ENCODE measurements at regions not wholly inside any gene's neighbourhood (a gene's known extent, or its start where the extent isn't known, plus 50 kb on each side); places are given as distances from the start of the nearest gene placed in this dataset.
"Not testable (repeated sequence)": the region's sequence is repeated elsewhere in the genome, so short reads cannot be mapped to it uniquely, and the experiment has no call there.

DNA sequence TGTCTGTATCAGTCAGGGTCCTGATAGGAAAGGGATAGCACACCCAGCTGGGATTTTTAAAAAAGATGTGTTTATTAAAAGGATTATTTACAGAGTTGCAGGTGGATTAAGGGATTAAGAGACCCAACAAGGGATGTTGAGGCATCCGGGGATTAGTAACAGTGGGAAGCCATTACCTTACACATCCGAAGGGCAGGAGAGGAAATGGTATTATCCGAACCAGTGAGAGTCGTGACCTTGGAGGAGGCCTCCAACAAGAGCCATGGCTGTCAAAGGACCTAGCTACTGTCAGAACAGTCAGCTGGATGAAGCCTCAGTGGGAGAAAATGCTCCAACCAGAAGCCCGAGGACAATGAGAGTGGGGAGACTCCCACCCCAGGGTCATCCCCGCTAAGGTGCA lies 146.3 kb upstream of the KRAS start:
- H3K36me3 ChIP-seq = no peaks in the 10 kb centered on the region
- H3K9me3 ChIP-seq = no peaks in the 10 kb centered on the region
- DNase-seq = no peak
- TF ChIP-seq, protein P1, sequence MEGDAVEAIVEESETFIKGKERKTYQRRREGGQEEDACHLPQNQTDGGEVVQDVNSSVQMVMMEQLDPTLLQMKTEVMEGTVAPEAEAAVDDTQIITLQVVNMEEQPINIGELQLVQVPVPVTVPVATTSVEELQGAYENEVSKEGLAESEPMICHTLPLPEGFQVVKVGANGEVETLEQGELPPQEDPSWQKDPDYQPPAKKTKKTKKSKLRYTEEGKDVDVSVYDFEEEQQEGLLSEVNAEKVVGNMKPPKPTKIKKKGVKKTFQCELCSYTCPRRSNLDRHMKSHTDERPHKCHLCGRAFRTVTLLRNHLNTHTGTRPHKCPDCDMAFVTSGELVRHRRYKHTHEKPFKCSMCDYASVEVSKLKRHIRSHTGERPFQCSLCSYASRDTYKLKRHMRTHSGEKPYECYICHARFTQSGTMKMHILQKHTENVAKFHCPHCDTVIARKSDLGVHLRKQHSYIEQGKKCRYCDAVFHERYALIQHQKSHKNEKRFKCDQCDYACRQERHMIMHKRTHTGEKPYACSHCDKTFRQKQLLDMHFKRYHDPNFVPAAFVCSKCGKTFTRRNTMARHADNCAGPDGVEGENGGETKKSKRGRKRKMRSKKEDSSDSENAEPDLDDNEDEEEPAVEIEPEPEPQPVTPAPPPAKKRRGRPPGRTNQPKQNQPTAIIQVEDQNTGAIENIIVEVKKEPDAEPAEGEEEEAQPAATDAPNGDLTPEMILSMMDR (IDR thresholded peaks at IDR 0.05; ENCODE audit: low read depth, low read length) = no peak
- no peaks in the 10 kb centered on the region for H3K4me1 ChIP-seq
- no peak overlapping the region for H3K4me3 ChIP-seq (ENCODE audit: low read depth, low read length)
- no peaks in the 10 kb centered on the region for H3K27me3 ChIP-seq

GRCh38 chr12:25395227-25395626 lies 144.5 kb upstream of the KRAS start:
- Histone ChIP-seq H3K27me3 (no peaks in the 10 kb centered on the region), H3K36me3 (no peaks in the 10 kb centered on the region), H3K4me1 (no peaks in the 10 kb centered on the region), H3K9me3 (no peaks in the 10 kb centered on the region), H3K4me3 (ENCODE audit: low read depth, low read length) (no peak overlapping the region)
- TF ChIP-seq, protein P1 (IDR thresholded peaks at IDR 0.05; ENCODE audit: low read depth, low read length) = no peak
- no peak for DNase-seq

DNA sequence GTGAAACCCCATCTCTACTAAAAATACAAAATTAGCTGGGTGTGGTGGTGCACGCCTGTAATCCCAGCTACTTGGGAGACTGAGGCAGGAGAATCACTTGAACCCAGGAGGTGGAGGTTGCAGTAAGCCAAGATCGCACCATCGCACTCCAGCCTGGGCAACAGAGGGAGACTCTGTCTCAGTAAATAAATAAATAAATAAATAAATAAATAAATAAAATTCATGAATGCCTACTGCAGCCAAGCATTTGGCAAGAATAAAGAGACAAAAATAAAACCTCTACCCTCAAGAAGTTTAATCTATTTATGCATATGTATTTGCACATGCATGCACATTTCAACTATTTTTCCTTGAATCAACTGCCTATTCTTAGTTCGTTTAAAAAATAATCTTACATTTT lies 144.0 kb upstream of the KRAS start:
- not testable (repeated sequence) for DNase-seq; H3K4me1 ChIP-seq; H3K27me3 ChIP-seq; H3K9me3 ChIP-seq; H3K4me3 ChIP-seq (ENCODE audit: low read depth, low read length); H3K36me3 ChIP-seq

GRCh38 chr12:25394025-25394424 lies 143.3 kb upstream of the KRAS start:
- TF ChIP-seq, protein P1 (IDR thresholded peaks at IDR 0.05; ENCODE audit: low read depth, low read length) = no peak
- no peaks in the 10 kb centered on the region for H3K27me3 ChIP-seq
- H3K4me1 ChIP-seq = no peaks in the 10 kb centered on the region
- no peaks in the 10 kb centered on the region for H3K9me3 ChIP-seq
- no peak for DNase-seq
- no peak overlapping the region for H3K4me3 ChIP-seq (ENCODE audit: low read depth, low read length)
- no peaks in the 10 kb centered on the region for H3K36me3 ChIP-seq

GRCh38 chr12:25391346-25391745 lies 140.6 kb upstream of the KRAS start:
- DNase-seq; H3K36me3 ChIP-seq; H3K27me3 ChIP-seq; H3K4me1 ChIP-seq; H3K9me3 ChIP-seq; H3K4me3 ChIP-seq (ENCODE audit: low read depth, low read length): not testable (repeated sequence)

DNA sequence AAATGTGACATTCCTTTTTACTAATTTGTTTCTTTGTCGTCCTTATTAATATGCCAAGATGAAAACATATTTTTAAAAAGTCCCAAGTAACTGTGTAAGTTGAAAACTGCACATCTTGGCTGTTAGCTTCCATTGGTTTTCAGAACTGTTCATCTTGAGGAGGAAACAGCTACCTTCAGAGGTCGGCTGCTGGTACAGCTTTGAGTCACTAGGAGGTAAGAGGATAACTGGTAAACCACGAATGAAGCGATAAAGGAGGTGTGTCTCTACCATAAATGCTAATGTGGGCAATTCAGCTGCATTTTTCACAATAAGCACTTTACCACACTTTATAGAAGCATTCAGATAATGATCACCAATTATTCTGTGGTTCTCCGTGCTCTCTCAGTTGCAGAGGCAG lies 137.5 kb upstream of the KRAS start:
- TF ChIP-seq, protein P1 (IDR thresholded peaks at IDR 0.05; ENCODE audit: low read depth, low read length) = no peak
- no peaks in the 10 kb centered on the region for H3K27me3 ChIP-seq
- H3K36me3 ChIP-seq = no peaks in the 10 kb centered on the region
- no peak for DNase-seq
- H3K4me3 ChIP-seq (ENCODE audit: low read depth, low read length) = no peak overlapping the region
- peaks cover 2% of the 10 kb centered on the region; the same call in 1 of the 2 replicates for H3K4me1 ChIP-seq
- no peaks in the 10 kb centered on the region for H3K9me3 ChIP-seq

DNA sequence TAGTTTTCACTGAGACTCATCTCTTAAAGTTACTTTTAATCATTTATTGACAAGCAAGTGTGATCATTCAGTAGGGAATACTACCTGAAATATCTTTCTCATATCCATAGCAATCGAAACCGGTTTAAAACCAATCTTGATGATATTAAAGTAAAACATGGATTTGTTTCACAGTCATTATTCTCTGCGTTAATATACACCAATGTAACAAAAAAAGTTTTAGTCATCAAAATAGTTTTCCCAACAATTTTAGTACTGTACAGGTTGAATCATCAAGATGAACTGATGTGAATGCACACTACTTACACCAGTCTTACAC lies 137.0 kb upstream of the KRAS start:
- Histone ChIP-seq H3K36me3 (no peaks in the 10 kb centered on the region), H3K27me3 (no peaks in the 10 kb centered on the region), H3K4me3 (ENCODE audit: low read depth, low read length) (no peak overlapping the region), H3K9me3 (no peaks in the 10 kb centered on the region), H3K4me1 (peaks cover 2% of the 10 kb centered on the region; the same call in 1 of the 2 replicates)
- no peak for DNase-seq
- TF ChIP-seq, protein P1 (IDR thresholded peaks at IDR 0.05; ENCODE audit: low read depth, low read length) = no peak

All from BE2C (cell line).